ENCODE measurements at regions not wholly inside any gene's neighbourhood (a gene's known extent, or its start where the extent isn't known, plus 50 kb on each side); places are given as distances from the start of the nearest gene placed in this dataset.

DNA sequence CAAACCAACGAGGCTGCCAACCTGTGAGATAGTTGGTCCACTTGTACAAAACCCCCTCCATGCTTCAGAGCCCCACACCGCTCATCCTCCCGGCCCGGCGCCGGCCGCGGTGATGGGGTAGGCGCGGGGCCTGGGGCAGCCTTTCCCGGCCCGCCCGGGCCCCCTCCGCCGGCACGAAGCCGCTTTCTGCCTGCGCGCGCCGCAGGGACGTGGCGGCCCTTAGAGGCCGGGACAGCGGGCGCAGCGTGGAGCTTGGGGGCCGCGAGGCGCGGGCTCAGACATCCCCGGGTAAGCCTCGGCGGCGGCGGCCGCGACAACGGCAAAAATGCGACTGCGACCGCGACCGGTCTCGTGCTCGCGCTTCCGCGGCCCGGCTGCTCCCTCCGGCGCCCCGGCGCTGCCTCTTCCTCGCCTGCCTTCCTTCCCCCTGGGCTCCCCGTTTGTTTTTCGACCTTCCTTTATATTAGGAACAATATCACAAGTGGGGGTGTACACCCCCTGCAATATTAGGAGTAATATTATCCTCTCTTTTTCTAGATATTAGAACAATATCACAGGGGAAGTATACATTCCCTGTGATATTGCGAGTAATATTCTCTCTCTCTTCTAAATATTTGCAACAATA is 53.9 kb upstream of the CEACAM21 start:
- TF ChIP-seq CTCF (IDR thresholded peaks at IDR 0.05; ENCODE audit: low read depth, low read length) (no peak), EZH2phosphoT487 (IDR thresholded peaks at IDR 0.05; ENCODE audit: low read depth) (no peak)

All from OCI-LY3 (cell line).